Ascending aorta (tissue), 2 donors: ENCODE measurements at regions not wholly inside any gene's neighbourhood (a gene's known extent, or its start where the extent isn't known, plus 50 kb on each side); places are given as distances from the start of the nearest gene placed in this dataset.

ENCODE experiments used
- DNase-seq, 2 donors: peaks; one replicate each; pipeline ENCODE4 v3.0.0-alpha.2; 2019; ENCODE audit warnings: low spot score in 2 of 2
- H3K27ac ChIP-seq, 2 donors: fragments of 200-600 bp; sonication (generic); one replicate each; pipeline ENCODE4 v1.5.1; 2016 to 2017; ENCODE audit warnings: mild to moderate bottlenecking in 1 of 2
- H3K27me3 ChIP-seq: fragments of 200-600 bp; sonication (generic); one replicate; pipeline ENCODE4 v1.5.1; 2017
- H3K36me3 ChIP-seq, 2 donors: fragments of 200-600 bp; sonication (generic); one replicate each; pipeline ENCODE4 v1.5.1; 2016
- H3K4me1 ChIP-seq, 2 donors: fragments of 200-600 bp; sonication (generic); one replicate each; pipeline ENCODE4 v1.5.1; 2016 to 2017; ENCODE audit warnings: mild to moderate bottlenecking in 1 of 2
- H3K4me3 ChIP-seq, 2 donors: fragments of 200-600 bp; sonication (generic); one replicate each; pipeline ENCODE4 v1.5.1; 2016 to 2017; ENCODE audit warnings: mild to moderate bottlenecking in 1 of 2
- H3K9me3 ChIP-seq, 2 donors: fragments of 200-600 bp; sonication (generic); one replicate each; pipeline ENCODE4 v1.5.1; 2016
- intact Hi-C: fragments of 100-400 bp; cut with DNase I; formaldehyde crosslinking; loops from one replicate; pipeline ENCODE4 v1.15.1; 2023
- TF ChIP-seq, protein P1 (sequence below), 3 experiments: fragments of 200-600 bp in 2 of 3; fragments of 450-650 bp in 1 of 3; sonication (generic) in 2 of 3; IDR thresholded peaks; one replicate each; pipeline ENCODE4 v1.5.1; 2016 to 2019; ENCODE audit warnings: antibody characterized with exemption in 3 of 3, mild to moderate bottlenecking in 1 of 3, moderate library complexity in 1 of 3

DNA sequence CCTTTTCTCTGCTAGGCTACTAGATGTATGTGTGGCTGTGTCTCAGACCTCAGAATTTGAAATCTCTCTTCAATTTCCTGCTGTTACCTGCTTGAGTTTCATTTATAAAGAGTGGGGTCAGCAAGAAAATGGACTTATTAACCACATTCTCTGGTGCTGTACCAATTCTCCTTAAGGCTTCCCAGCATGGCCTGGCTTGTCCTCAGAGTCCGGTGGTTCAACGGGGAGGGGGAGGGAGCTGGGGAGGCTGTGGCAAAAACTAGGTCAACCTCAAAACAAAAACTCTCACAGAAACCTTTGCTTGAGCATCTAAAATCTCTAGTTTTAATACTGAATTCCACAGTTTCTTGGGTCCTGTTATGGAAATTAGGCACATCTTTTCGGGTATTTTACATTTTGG lies 389.1 kb upstream of the COBL start:
- intact Hi-C loops, result no loop called here
- no peaks in the 10 kb centered on the region for H3K4me1 ChIP-seq

DNA sequence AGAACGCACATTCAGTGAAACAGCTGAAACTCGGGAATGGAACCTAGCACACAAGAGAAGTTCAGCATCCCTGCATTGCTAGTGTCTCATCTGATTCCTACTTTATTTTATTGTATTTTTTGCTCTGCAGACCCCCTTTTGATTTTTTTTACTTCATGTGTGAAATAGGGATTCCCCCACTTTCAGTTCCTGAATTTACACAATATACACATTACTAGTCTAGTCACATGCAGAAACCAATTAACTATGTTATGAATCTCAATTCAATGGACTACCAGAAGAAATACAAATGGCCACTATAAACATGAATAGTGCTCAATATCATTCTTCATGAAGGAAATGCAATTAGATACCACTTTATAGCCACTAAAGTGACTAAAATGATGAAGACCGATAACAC lies 386.1 kb upstream of the COBL start:
- Histone ChIP-seq H3K4me1 (no peaks in the 10 kb centered on the region), H3K27ac (no peak overlapping the region), H3K4me3 (no peak overlapping the region), H3K27me3 (no peaks in the 10 kb centered on the region), H3K9me3 (peaks cover 0 to 6% of the 10 kb centered on the region in 2 donors), H3K36me3 (no peaks in the 10 kb centered on the region)
- intact Hi-C loops, result no loop called here
- TF ChIP-seq, protein P1, sequence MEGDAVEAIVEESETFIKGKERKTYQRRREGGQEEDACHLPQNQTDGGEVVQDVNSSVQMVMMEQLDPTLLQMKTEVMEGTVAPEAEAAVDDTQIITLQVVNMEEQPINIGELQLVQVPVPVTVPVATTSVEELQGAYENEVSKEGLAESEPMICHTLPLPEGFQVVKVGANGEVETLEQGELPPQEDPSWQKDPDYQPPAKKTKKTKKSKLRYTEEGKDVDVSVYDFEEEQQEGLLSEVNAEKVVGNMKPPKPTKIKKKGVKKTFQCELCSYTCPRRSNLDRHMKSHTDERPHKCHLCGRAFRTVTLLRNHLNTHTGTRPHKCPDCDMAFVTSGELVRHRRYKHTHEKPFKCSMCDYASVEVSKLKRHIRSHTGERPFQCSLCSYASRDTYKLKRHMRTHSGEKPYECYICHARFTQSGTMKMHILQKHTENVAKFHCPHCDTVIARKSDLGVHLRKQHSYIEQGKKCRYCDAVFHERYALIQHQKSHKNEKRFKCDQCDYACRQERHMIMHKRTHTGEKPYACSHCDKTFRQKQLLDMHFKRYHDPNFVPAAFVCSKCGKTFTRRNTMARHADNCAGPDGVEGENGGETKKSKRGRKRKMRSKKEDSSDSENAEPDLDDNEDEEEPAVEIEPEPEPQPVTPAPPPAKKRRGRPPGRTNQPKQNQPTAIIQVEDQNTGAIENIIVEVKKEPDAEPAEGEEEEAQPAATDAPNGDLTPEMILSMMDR (IDR thresholded peaks at IDR 0.05), result no peak
- no peak for DNase-seq

More for the DNA sequence above, 389.1 kb upstream of the COBL start:
- Histone ChIP-seq H3K27ac (no peak overlapping the region), H3K9me3 (peaks cover 0 to 6% of the 10 kb centered on the region in 2 donors), H3K4me3 (no peak overlapping the region), H3K36me3 (no peaks in the 10 kb centered on the region), H3K27me3 (no peaks in the 10 kb centered on the region)
- TF ChIP-seq, protein P1 (IDR thresholded peaks at IDR 0.05), result no peak
- DNase-seq, result no peak

DNA sequence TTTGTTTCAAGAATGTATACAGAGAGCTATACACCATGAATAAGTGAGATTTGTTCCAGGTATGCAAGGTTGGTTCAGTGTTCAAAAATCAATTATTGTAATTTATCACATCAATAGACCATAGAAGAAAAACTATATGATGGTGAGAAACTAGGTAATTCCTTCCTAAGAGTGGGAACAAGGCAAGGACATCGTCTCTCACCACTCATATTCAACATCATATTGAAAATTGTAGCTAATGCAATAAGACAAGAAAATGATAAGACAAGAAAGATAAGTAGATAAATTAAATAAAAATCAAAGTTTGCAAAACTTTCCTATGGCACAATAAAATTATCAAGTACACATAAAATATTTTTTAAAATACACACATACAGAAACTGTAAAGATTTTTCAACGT lies 385.3 kb upstream of the COBL start:
- Histone ChIP-seq H3K27me3 (no peaks in the 10 kb centered on the region), H3K27ac (no peak overlapping the region), H3K9me3 (peaks cover 0 to 6% of the 10 kb centered on the region in 2 donors), H3K36me3 (no peaks in the 10 kb centered on the region), H3K4me1 (no peaks in the 10 kb centered on the region), H3K4me3 (no peak overlapping the region)
- DNase-seq, result no peak
- TF ChIP-seq, protein P1 (IDR thresholded peaks at IDR 0.05), result no peak
- intact Hi-C loops, result no loop called here

DNA sequence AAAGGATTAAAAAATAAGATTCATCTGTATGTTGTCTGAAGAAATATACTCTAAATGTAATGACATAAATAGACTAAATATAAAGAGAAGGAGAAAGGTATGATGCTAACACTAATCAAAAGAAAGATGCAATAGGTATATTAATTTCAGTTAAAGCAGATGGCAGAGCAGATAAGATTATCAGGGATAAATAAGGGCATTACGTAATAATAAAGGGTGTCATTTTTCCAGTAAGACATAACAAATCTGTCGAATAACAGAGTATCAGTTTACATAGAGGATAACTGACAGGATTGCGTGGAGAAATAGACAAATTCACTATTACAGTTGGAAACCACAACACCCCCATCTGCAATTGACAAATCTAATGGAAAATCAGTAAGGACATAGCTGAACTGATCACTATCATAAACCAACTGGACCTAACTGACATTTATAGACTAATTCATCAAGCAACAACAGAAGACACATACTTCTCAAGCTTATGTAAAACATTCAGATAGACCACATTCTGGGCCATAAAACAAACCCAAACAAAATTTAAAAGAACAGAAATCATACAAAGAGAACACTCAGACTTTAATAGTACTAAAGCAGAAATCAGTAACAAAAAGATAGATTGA lies 384.1 kb upstream of the COBL start:
- no peak overlapping the region for H3K27ac ChIP-seq
- H3K9me3 ChIP-seq, result peaks cover 0 to 6% of the 10 kb centered on the region in 2 donors
- no peak overlapping the region for H3K4me3 ChIP-seq
- DNase-seq, result no peak
- no peaks in the 10 kb centered on the region for H3K27me3 ChIP-seq
- no peaks in the 10 kb centered on the region for H3K36me3 ChIP-seq
- TF ChIP-seq, protein P1 (IDR thresholded peaks at IDR 0.05), result no peak
- H3K4me1 ChIP-seq, result no peaks in the 10 kb centered on the region
- intact Hi-C loops, result no loop called here

DNA sequence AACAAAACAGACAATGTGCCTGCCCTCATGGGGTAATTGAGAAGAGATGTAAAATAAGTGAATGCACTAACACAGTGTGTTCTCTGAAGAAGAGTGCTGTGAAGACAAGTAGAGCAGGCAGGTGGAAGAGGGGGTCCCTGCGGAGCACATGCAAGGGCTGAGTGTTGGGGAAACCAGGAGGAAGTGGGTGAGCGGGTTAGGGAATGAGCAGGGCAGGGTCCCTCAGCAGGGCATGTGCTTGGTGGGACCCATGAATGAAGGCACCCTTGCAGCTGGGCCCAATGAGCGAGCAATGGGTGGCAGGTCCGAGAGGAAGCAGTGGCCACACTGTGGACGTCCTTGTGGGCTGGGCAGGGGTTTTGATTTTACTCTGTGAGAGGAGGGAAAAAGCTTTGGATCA lies 376.6 kb upstream of the COBL start:
- Histone ChIP-seq H3K4me1 (no peaks in the 10 kb centered on the region), H3K36me3 (no peaks in the 10 kb centered on the region), H3K27me3 (no peaks in the 10 kb centered on the region), H3K27ac (no peak overlapping the region), H3K9me3 (no peaks in the 10 kb centered on the region), H3K4me3 (no peak overlapping the region)
- DNase-seq, result no peak
- TF ChIP-seq, protein P1 (IDR thresholded peaks at IDR 0.05), result no peak
- intact Hi-C loops, result no loop called here

DNA sequence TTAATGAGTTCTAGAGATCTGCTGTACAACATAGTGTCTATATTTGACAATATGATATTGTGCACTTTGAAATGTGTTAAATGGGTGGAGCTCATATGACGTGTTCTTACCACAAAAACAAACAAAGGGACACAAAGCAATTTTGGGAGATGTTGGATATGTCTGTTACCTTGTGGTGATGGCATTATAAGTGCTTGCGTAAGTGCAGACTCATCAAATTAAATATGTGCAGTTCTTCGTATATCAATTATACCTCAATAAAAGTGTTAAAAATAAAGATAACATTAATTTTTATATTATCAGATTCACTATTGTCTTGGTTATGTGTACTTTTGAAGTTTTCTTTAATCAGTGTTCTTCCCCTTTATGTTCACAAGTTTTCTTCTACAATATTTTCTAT lies 372.9 kb upstream of the COBL start:
- intact Hi-C loops, result no loop called here
- no peak overlapping the region for H3K27ac ChIP-seq
- TF ChIP-seq, protein P1 (IDR thresholded peaks at IDR 0.05), result no peak
- no peaks in the 10 kb centered on the region for H3K4me1 ChIP-seq
- H3K9me3 ChIP-seq, result no peaks in the 10 kb centered on the region
- no peak for DNase-seq
- H3K36me3 ChIP-seq, result no peaks in the 10 kb centered on the region
- H3K27me3 ChIP-seq, result no peaks in the 10 kb centered on the region
- no peak overlapping the region for H3K4me3 ChIP-seq
